HL-60 (cell line): ENCODE measurements at regions not wholly inside any gene's neighbourhood (a gene's known extent, or its start where the extent isn't known, plus 50 kb on each side); places are given as distances from the start of the nearest gene placed in this dataset.

Experiments used
- DNase-seq, 2 experiments: peaks; one replicate each; pipeline ENCODE4 v3.0.0-alpha.2; 2010 to 2020; ENCODE audit warnings: low read depth in 1 of 2, low spot score in 1 of 2
- H3K27ac ChIP-seq: fragments of 250-450 bp; sonication (Bioruptor Pico); replicated peaks from 2 replicates; pipeline ENCODE4 v1.5.1; 2020; ENCODE audit warnings: mild to moderate bottlenecking, moderate library complexity
- H3K27me3 ChIP-seq: fragments of 250-450 bp; sonication (Bioruptor Pico); 2 replicates; pipeline ENCODE4 v1.5.1; 2021; ENCODE audit warnings: mild to moderate bottlenecking, moderate library complexity; ENCODE audit not compliant: insufficient read depth, poor library complexity, severe bottlenecking
- H3K4me3 ChIP-seq: replicated peaks from 2 replicates; pipeline ENCODE4 v1.5.1; 2011; ENCODE audit warnings: mild to moderate bottlenecking, control low read depth, low read length; ENCODE audit not compliant: insufficient read depth
- CTCF ChIP-seq: IDR thresholded peaks from one replicate; pipeline ENCODE4 v1.5.1; 2011; ENCODE audit warnings: low read length, control low read depth, inconsistent platforms; ENCODE audit not compliant: insufficient read depth
- GABPA ChIP-seq: IDR thresholded peaks from 2 replicates; pipeline ENCODE4 v1.6.1; 2012; ENCODE audit warnings: low read depth
- POLR2AphosphoS5 ChIP-seq: IDR thresholded peaks from 2 replicates; pipeline ENCODE4 v1.6.1; 2012; ENCODE audit warnings: low read depth
- REST ChIP-seq: IDR thresholded peaks from 2 replicates; pipeline ENCODE4 v1.6.1; 2012; ENCODE audit warnings: low read depth; ENCODE audit not compliant: insufficient replicate concordance
- SPI1 ChIP-seq: IDR thresholded peaks from 2 replicates; pipeline ENCODE4 v1.6.1; 2012; ENCODE audit warnings: low read depth, mild to moderate bottlenecking, borderline replicate concordance

GRCh38 chr12:90404071-90404470 is 550.9 kb downstream of the CCER1 start:
- H3K27ac ChIP-seq, result no peak overlapping the region
- no peak overlapping the region for H3K4me3 ChIP-seq
- DNase-seq, result no peak
- no peak for TF ChIP-seq GABPA
- no peak for TF ChIP-seq CTCF
- TF ChIP-seq POLR2AphosphoS5, result no peak
- no peak for TF ChIP-seq REST
- TF ChIP-seq SPI1, result no peak
- no peaks in the 10 kb centered on the region for H3K27me3 ChIP-seq

GRCh38 chr12:90401185-90401584 is 553.8 kb downstream of the CCER1 start:
- Histone ChIP-seq H3K4me3 (no peak overlapping the region), H3K27me3 (no peaks in the 10 kb centered on the region), H3K27ac (no peak overlapping the region)
- no peak for DNase-seq
- TF ChIP-seq POLR2AphosphoS5 (no peak), CTCF (no peak), GABPA (no peak), SPI1 (no peak)

GRCh38 chr12:90399357-90399756 is 555.6 kb downstream of the CCER1 start:
- Histone ChIP-seq H3K27ac (no peak overlapping the region), H3K4me3 (no peak overlapping the region), H3K27me3 (no peaks in the 10 kb centered on the region)
- TF ChIP-seq POLR2AphosphoS5 (no peak), SPI1 (no peak), CTCF (no peak), REST (no peak), GABPA (no peak)
- no peak for DNase-seq

- no peak overlapping the region for H3K27ac ChIP-seq
Measured at GRCh38 chr12:90398285-90398836, 556.6 kb downstream of the CCER1 start.

More at GRCh38 chr12:90398285-90398836, 556.6 kb downstream of the CCER1 start:
- no peak for TF ChIP-seq SPI1
- no peak for TF ChIP-seq POLR2AphosphoS5
- TF ChIP-seq CTCF, result no peak
- no peak for TF ChIP-seq REST
- TF ChIP-seq GABPA, result no peak
- H3K27me3 ChIP-seq, result no peaks in the 10 kb centered on the region
- DNase-seq, result no peak
- no peak overlapping the region for H3K4me3 ChIP-seq
